ENCODE measurements at regions not wholly inside any gene's neighbourhood (a gene's known extent, or its start where the extent isn't known, plus 50 kb on each side); places are given as distances from the start of the nearest gene placed in this dataset.
A peak's percentile ranks its signal among the peaks of the same experiment; 100 is the strongest.
"Not testable (repeated sequence)": the region's sequence is repeated elsewhere in the genome, so short reads cannot be mapped to it uniquely, and the experiment has no call there.

GRCh38 chr5:89542736-89543135 is 659.8 kb upstream of the MEF2C start:
- no peak for DNase-seq (ENCODE audit: low read depth)
- no peak for TF ChIP-seq CTCF (IDR thresholded peaks at IDR 0.05; ENCODE audit: low read length, missing control alignments)
- H3K4me3 ChIP-seq (replicated peaks; ENCODE audit: low read depth, low read length) = no peak overlapping the region

- TF ChIP-seq CTCF (IDR thresholded peaks at IDR 0.05; ENCODE audit: low read length, missing control alignments) = no peak
- H3K4me3 ChIP-seq (replicated peaks; ENCODE audit: low read depth, low read length) = no peak overlapping the region
- no peak for DNase-seq (ENCODE audit: low read depth)
Measured at GRCh38 chr5:89537800-89538199, 654.8 kb upstream of the MEF2C start.

GRCh38 chr5:89536020-89536419 is 653.0 kb upstream of the MEF2C start:
- no peak overlapping the region for H3K4me3 ChIP-seq (replicated peaks; ENCODE audit: low read depth, low read length)
- TF ChIP-seq CTCF (IDR thresholded peaks at IDR 0.05; ENCODE audit: low read length, missing control alignments) = no peak
- DNase-seq (ENCODE audit: low read depth) = no peak

- DNase-seq (ENCODE audit: low read depth) = no peak
- TF ChIP-seq CTCF (IDR thresholded peaks at IDR 0.05; ENCODE audit: low read length, missing control alignments) = no peak
- no peak overlapping the region for H3K4me3 ChIP-seq (replicated peaks; ENCODE audit: low read depth, low read length)
Measured at GRCh38 chr5:89535411-89535810, 652.4 kb upstream of the MEF2C start.

GRCh38 chr5:89534331-89534730 is 651.3 kb upstream of the MEF2C start:
- peak; percentile 20 for DNase-seq (ENCODE audit: low read depth)
- H3K4me3 ChIP-seq (replicated peaks; ENCODE audit: low read depth, low read length) = no peak overlapping the region
- no peak for TF ChIP-seq CTCF (IDR thresholded peaks at IDR 0.05; ENCODE audit: low read length, missing control alignments)

GRCh38 chr5:89524785-89525184 is 641.8 kb upstream of the MEF2C start:
- no peak for TF ChIP-seq CTCF (IDR thresholded peaks at IDR 0.05; ENCODE audit: low read length, missing control alignments)
- H3K4me3 ChIP-seq (replicated peaks; ENCODE audit: low read depth, low read length) = no peak overlapping the region
- no peak for DNase-seq (ENCODE audit: low read depth)

- not testable (repeated sequence) for DNase-seq (ENCODE audit: low read depth)
Measured at GRCh38 chr5:89523867-89524266, 640.9 kb upstream of the MEF2C start.

GRCh38 chr5:89520771-89521170 is 637.8 kb upstream of the MEF2C start:
- no peak for TF ChIP-seq CTCF (IDR thresholded peaks at IDR 0.05; ENCODE audit: low read length, missing control alignments)
- no peak overlapping the region for H3K4me3 ChIP-seq (replicated peaks; ENCODE audit: low read depth, low read length)
- DNase-seq (ENCODE audit: low read depth) = no peak

More at GRCh38 chr5:89523867-89524266, 640.9 kb upstream of the MEF2C start:
- H3K4me3 ChIP-seq (replicated peaks; ENCODE audit: low read depth, low read length) = not testable (repeated sequence)

Measured in fibroblast of pulmonary artery (primary cell).